SK-N-SH (cell line): ENCODE measurements at regions not wholly inside any gene's neighbourhood (a gene's known extent, or its start where the extent isn't known, plus 50 kb on each side); places are given as distances from the start of the nearest gene placed in this dataset.
A peak's percentile ranks its signal among the peaks of the same experiment; 100 is the strongest.

ENCODE experiments used
- CTCF ChIA-PET: fragments of 300-600, 350-600 bp; formaldehyde crosslinking; extraction: SDS; loops from one replicate; lab custom pipeline; 2021; lab: Yijun Ruan, JAX
- POLR2A ChIA-PET: fragments of 350-600 bp; sonication (Branson Sonifier 250); formaldehyde crosslinking; extraction: SDS; loops from one replicate; lab custom pipeline; 2020; ENCODE audit warnings: antibody characterized with exemption, inconsistent platforms; lab: Yijun Ruan, JAX
- DNase-seq: peaks from one replicate; pipeline ENCODE4 v3.0.0; 2012
- H2AFZ ChIP-seq: fragments of 200-600 bp; sonication (generic); 2 replicates; pipeline ENCODE4 v1.8.1; 2016; ENCODE audit warnings: antibody characterized with exemption, mild to moderate bottlenecking, low read depth
- H3F3A ChIP-seq: fragments of 200-600 bp; sonication (generic); replicated peaks from 2 replicates; pipeline ENCODE3; 2016; ENCODE audit warnings: antibody characterized with exemption, mild to moderate bottlenecking; ENCODE audit not compliant: insufficient read depth
- H3K27ac ChIP-seq, 2 experiments: fragments of 200-500 bp in 1 of 2; fragments of 200-600 bp in 1 of 2; sonication (Bioruptor generic) in 1 of 2; sonication (generic), shearing (Covaris generic) in 1 of 2; 2 replicates each; pipeline versions ENCODE4 v1.5.1 to v1.6.1; 2014 to 2016; ENCODE audit warnings: low read depth in 2 of 2, inconsistent platforms in 1 of 2, low read length in 1 of 2, mild to moderate bottlenecking in 1 of 2, mixed read lengths in 1 of 2
- H3K27me3 ChIP-seq: fragments of 200-600 bp; sonication (generic), shearing (Covaris generic); 2 replicates; pipeline ENCODE4 v1.6.1; 2016; ENCODE audit warnings: mixed run types; ENCODE audit not compliant: insufficient read depth
- H3K36me3 ChIP-seq, 2 experiments: fragments of 200-500 bp in 1 of 2; fragments of 200-600 bp in 1 of 2; sonication (Bioruptor generic) in 1 of 2; sonication (generic) in 1 of 2; replicated peaks in 1 of 2; 2 replicates each; pipeline versions ENCODE3 to v1.5.1; 2014 to 2016; ENCODE audit warnings: low read length in 1 of 2, mild to moderate bottlenecking in 1 of 2; ENCODE audit not compliant: insufficient read depth in 2 of 2, control insufficient read depth in 1 of 2
- H3K4me1 ChIP-seq, 2 experiments: fragments of 200-500 bp in 1 of 2; fragments of 200-600 bp in 1 of 2; sonication (Bioruptor generic) in 1 of 2; sonication (generic), shearing (Covaris generic) in 1 of 2; 2 replicates each; pipeline versions ENCODE4 v1.5.1 to v1.6.1; 2014 to 2016; ENCODE audit warnings: low read depth in 1 of 2, low read length in 1 of 2, mixed run types in 1 of 2; ENCODE audit not compliant: insufficient read depth in 2 of 2, control insufficient read depth in 1 of 2
- H3K4me2 ChIP-seq: fragments of 200-600 bp; sonication (generic), shearing (Covaris generic); 2 replicates; pipeline ENCODE4 v1.6.1; 2017; ENCODE audit warnings: mixed run types
- H3K4me3 ChIP-seq, 2 experiments: fragments of 200-500 bp in 1 of 2; fragments of 200-600 bp in 1 of 2; sonication (Bioruptor generic) in 1 of 2; sonication (generic), shearing (Covaris generic) in 1 of 2; 2 replicates each; pipeline versions ENCODE4 v1.5.1 to v1.8.1; 2014 to 2016; ENCODE audit warnings: low read depth in 2 of 2, inconsistent platforms in 1 of 2, low read length in 1 of 2, mild to moderate bottlenecking in 1 of 2, mixed read lengths in 1 of 2, moderate library complexity in 1 of 2
- H3K79me2 ChIP-seq: fragments of 200-600 bp; sonication (generic); 2 replicates; pipeline ENCODE4 v1.8.1; 2017; ENCODE audit warnings: mild to moderate bottlenecking; ENCODE audit not compliant: insufficient read depth
- H3K9ac ChIP-seq: fragments of 200-600 bp; sonication (generic); 2 replicates; pipeline ENCODE4 v1.6.1; 2017; ENCODE audit warnings: mixed run types
- H3K9me2 ChIP-seq: fragments of 200-600 bp; sonication (generic); 2 replicates; pipeline ENCODE4 v1.6.1; 2017; ENCODE audit warnings: mixed run types
- H3K9me3 ChIP-seq: fragments of 200-600 bp; sonication (generic); 2 replicates; pipeline ENCODE4 v1.6.1; 2017; ENCODE audit warnings: mixed run types, mild to moderate bottlenecking, moderate library complexity
- H4K20me1 ChIP-seq: fragments of 200-600 bp; sonication (generic); 2 replicates; pipeline ENCODE4 v1.6.1; 2017; ENCODE audit warnings: mild to moderate bottlenecking, mixed run types; ENCODE audit not compliant: insufficient read depth
- CHD2 ChIP-seq: fragments of 150-350 bp; IDR thresholded peaks from 2 replicates; pipeline ENCODE4 v1.6.1; 2018; ENCODE audit warnings: low read length; ENCODE audit not compliant: partially characterized antibody
- ELF1 ChIP-seq: IDR thresholded peaks from 2 replicates; pipeline ENCODE4 v1.4.0; 2012
- FOSL2 ChIP-seq: IDR thresholded peaks from 2 replicates; pipeline ENCODE4 v1.4.0; 2012; ENCODE audit warnings: low read depth, mild to moderate bottlenecking, moderate library complexity, borderline replicate concordance
- FOXM1 ChIP-seq: IDR thresholded peaks from 2 replicates; pipeline ENCODE4 v1.4.0; 2012; ENCODE audit warnings: low read depth, mild to moderate bottlenecking
- GABPA ChIP-seq: IDR thresholded peaks from 2 replicates; pipeline ENCODE4 v1.4.0; 2012; ENCODE audit warnings: low read depth, mild to moderate bottlenecking
- JUND ChIP-seq: IDR thresholded peaks from 2 replicates; pipeline ENCODE4 v1.4.0; 2012
- POLR2AphosphoS5 ChIP-seq: IDR thresholded peaks from 2 replicates; pipeline ENCODE4 v1.6.1; 2012; ENCODE audit warnings: low read depth, low read length
- RFX5 ChIP-seq: IDR thresholded peaks from 2 replicates; pipeline ENCODE4 v1.6.1; 2012; ENCODE audit warnings: mild to moderate bottlenecking, improper control_type of control experiment, low read length
- SIN3A ChIP-seq: IDR thresholded peaks from 2 replicates; pipeline ENCODE4 v1.6.1; 2012; ENCODE audit warnings: low read depth, mild to moderate bottlenecking, low read length, moderate library complexity, borderline replicate concordance
- TCF12 ChIP-seq: IDR thresholded peaks from 2 replicates; pipeline ENCODE4 v1.4.0; 2012
- WGBS: methylation state at CpG from one replicate; pipeline ENCODE4 v1.1.6; 2017; ENCODE audit warnings: low lambda C conversion rate; 5-methylcytosine and 5-hydroxymethylcytosine counted together
- TF ChIP-seq, protein P1 (sequence below): IDR thresholded peaks from 2 replicates; pipeline ENCODE4 v1.6.1; 2012; ENCODE audit warnings: mild to moderate bottlenecking, low read depth, low read length, moderate library complexity
- TF ChIP-seq, protein P2 (sequence below): IDR thresholded peaks from 2 replicates; pipeline ENCODE4 v1.4.0; 2012; ENCODE audit warnings: low read depth, borderline replicate concordance

DNA sequence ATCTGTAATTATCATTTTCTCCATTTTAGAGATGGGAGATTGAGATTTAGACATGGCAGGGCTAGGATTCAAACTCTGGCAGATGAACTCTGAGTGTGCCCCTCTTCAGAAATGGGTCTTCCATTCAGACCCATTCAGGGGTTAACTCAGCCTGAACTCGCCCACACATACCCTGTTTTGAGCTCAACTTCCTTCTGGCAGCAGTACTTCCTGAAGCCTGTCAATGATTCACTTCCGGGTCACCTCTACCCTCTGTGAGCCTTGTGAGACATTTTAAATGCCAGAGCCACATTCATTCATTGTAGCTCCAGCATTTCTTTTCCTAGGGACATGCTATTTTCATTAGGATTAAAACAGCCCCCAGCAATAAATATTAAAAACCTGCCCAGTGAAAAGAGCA, 209.3 kb upstream of the SLC24A2 start:
- H3K4me3 ChIP-seq, result no peak overlapping the region
- H3K9me2 ChIP-seq, result no peaks in the 10 kb centered on the region
- H3K36me3 ChIP-seq, result no peaks in the 10 kb centered on the region
- no peaks in the 10 kb centered on the region for H4K20me1 ChIP-seq
- no peak overlapping the region for H3K4me2 ChIP-seq
- peaks cover 12% of the 10 kb centered on the region for H3F3A ChIP-seq
- peaks cover 0 to 16% of the 10 kb centered on the region in 2 experiments; a peak in 1 of 4 replicates for H3K4me1 ChIP-seq
- H3K9ac ChIP-seq, result no peak overlapping the region
- ChIA-PET POLR2A (no interaction called here), CTCF (interaction anchor here (1.0 to 1.2 kb wide), 2 partner anchors 33 to 47 kb away, joined by 3 read pairs; no protein-coding TSS in a partner anchor)
- H3K27me3 ChIP-seq, result no peaks in the 10 kb centered on the region
- DNase-seq, result no peak
- H3K27ac ChIP-seq, result no peak overlapping the region
- peak overlapping the region; percentile 59; the same call in 1 of the 2 replicates for H2AFZ ChIP-seq
- H3K79me2 ChIP-seq, result no peaks in the 10 kb centered on the region
- TF ChIP-seq GABPA (peak; percentile 65), RFX5 (no peak), ELF1 (peak; percentile 27; the same call in 1 of the 2 replicates)
- TF ChIP-seq, all 33 proteins: peak for 2
- 78% methylated on average over 2 of the region's 2 CpGs for WGBS
- H3K9me3 ChIP-seq, result no peaks in the 10 kb centered on the region

DNA sequence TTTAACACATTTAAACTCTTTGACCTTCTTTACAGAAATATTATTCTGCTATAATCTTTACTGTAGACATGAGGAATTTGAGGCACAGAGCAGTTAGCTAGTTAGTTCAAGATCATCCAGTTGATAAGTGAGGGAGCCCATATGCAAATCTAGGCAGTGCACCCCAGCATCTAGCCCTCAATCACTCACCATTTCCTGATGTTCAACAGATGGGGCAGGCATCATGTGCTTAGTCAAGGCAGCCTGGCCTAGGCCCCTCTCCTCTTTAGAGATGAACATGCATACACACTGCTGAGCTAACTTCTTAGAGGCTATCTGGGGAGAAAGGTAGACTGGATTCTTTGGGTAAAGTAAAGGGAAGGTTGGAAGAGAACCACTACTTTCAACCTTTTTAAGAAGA, 206.8 kb upstream of the SLC24A2 start:
- TF ChIP-seq, protein P1, sequence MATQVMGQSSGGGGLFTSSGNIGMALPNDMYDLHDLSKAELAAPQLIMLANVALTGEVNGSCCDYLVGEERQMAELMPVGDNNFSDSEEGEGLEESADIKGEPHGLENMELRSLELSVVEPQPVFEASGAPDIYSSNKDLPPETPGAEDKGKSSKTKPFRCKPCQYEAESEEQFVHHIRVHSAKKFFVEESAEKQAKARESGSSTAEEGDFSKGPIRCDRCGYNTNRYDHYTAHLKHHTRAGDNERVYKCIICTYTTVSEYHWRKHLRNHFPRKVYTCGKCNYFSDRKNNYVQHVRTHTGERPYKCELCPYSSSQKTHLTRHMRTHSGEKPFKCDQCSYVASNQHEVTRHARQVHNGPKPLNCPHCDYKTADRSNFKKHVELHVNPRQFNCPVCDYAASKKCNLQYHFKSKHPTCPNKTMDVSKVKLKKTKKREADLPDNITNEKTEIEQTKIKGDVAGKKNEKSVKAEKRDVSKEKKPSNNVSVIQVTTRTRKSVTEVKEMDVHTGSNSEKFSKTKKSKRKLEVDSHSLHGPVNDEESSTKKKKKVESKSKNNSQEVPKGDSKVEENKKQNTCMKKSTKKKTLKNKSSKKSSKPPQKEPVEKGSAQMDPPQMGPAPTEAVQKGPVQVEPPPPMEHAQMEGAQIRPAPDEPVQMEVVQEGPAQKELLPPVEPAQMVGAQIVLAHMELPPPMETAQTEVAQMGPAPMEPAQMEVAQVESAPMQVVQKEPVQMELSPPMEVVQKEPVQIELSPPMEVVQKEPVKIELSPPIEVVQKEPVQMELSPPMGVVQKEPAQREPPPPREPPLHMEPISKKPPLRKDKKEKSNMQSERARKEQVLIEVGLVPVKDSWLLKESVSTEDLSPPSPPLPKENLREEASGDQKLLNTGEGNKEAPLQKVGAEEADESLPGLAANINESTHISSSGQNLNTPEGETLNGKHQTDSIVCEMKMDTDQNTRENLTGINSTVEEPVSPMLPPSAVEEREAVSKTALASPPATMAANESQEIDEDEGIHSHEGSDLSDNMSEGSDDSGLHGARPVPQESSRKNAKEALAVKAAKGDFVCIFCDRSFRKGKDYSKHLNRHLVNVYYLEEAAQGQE, result no peak
- TF ChIP-seq CHD2, result no peak
- ChIA-PET CTCF (no interaction called here), POLR2A (no interaction called here)
- no peaks in the 10 kb centered on the region for H3K27me3 ChIP-seq
- no peak overlapping the region for H2AFZ ChIP-seq
- H3K9ac ChIP-seq, result no peak overlapping the region
- H3K79me2 ChIP-seq, result no peaks in the 10 kb centered on the region
- H3F3A ChIP-seq, result peaks cover 12% of the 10 kb centered on the region
- no peak overlapping the region for H3K4me3 ChIP-seq
- no peaks in the 10 kb centered on the region for H3K9me2 ChIP-seq
- H3K27ac ChIP-seq, result no peak overlapping the region
- H4K20me1 ChIP-seq, result no peaks in the 10 kb centered on the region
- no peaks in the 10 kb centered on the region for H3K36me3 ChIP-seq
- no peak overlapping the region for H3K4me2 ChIP-seq
- peaks cover 0 to 20% of the 10 kb centered on the region in 2 experiments; a peak in 1 of 4 replicates for H3K4me1 ChIP-seq
- H3K9me3 ChIP-seq, result no peaks in the 10 kb centered on the region
- DNase-seq, result no peak

DNA sequence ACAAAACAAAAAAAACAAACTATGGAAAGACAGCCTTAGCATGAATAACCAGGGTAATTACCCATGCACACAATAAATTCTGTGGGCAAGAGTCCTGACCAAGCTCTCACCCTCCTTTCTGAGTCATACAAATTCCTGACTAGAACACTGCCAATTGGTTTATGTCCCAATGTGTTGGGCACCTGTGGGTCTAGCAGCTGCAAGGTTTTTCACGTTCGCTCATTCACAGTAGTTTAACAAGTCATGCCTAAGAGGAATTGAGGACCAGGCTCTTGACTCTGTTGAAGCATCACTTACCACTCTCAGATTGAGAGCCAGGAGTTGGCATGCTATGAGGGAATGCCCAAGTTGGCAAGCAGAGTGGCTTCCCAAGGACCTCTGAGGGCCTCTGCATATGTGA, 205.5 kb upstream of the SLC24A2 start:
- POLR2A ChIA-PET, result no interaction called here
- no peak overlapping the region for H3K4me2 ChIP-seq
- no peak for DNase-seq

More for the DNA sequence above, 205.5 kb upstream of the SLC24A2 start:
- TF ChIP-seq TCF12, result peak; percentile 55
- no peak for TF ChIP-seq FOXM1
- no peak for TF ChIP-seq SIN3A
- TF ChIP-seq, protein P2, sequence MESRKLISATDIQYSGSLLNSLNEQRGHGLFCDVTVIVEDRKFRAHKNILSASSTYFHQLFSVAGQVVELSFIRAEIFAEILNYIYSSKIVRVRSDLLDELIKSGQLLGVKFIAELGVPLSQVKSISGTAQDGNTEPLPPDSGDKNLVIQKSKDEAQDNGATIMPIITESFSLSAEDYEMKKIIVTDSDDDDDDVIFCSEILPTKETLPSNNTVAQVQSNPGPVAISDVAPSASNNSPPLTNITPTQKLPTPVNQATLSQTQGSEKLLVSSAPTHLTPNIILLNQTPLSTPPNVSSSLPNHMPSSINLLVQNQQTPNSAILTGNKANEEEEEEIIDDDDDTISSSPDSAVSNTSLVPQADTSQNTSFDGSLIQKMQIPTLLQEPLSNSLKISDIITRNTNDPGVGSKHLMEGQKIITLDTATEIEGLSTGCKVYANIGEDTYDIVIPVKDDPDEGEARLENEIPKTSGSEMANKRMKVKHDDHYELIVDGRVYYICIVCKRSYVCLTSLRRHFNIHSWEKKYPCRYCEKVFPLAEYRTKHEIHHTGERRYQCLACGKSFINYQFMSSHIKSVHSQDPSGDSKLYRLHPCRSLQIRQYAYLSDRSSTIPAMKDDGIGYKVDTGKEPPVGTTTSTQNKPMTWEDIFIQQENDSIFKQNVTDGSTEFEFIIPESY, result no peak
- TF ChIP-seq FOSL2, result 0 out of 2 replicates have a peak, but pooled peaks have one; percentile 11
- TF ChIP-seq JUND, result no peak
- TF ChIP-seq POLR2AphosphoS5, result no peak
- Histone ChIP-seq H3K4me1 (peaks cover 0 to 14% of the 10 kb centered on the region in 2 experiments; a peak in 1 of 4 replicates), H3K9me2 (no peaks in the 10 kb centered on the region), H3K9ac (no peak overlapping the region), H3K27ac (no peak overlapping the region), H3K27me3 (no peaks in the 10 kb centered on the region), H3F3A (peaks cover 8% of the 10 kb centered on the region), H3K4me3 (no peak overlapping the region), H2AFZ (no peak overlapping the region), H3K9me3 (no peaks in the 10 kb centered on the region), H3K79me2 (no peaks in the 10 kb centered on the region), H4K20me1 (no peaks in the 10 kb centered on the region), H3K36me3 (no peaks in the 10 kb centered on the region)
- 57% methylated on average over 2 of the region's 2 CpGs for WGBS
- CTCF ChIA-PET, result no interaction called here
